K562 (cell line): ENCODE measurements at regions not wholly inside any gene's neighbourhood (a gene's known extent, or its start where the extent isn't known, plus 50 kb on each side); places are given as distances from the start of the nearest gene placed in this dataset.

Experiments
- ATAC-seq: fragments of 200-7000 bp; cut with Tn5 transposase; 3 replicates; pipeline ENCODE4 v1.9.1; 2020; ENCODE audit warnings: moderate library complexity
- BruUV-seq: library from RNA; stranded (reverse); fragments of 400-500 nt; replicated peaks from 2 replicates; lab custom pipeline; 2021; lab: Mats Ljungman, UMichigan
- CTCF ChIA-PET: fragments of 300-600 bp; formaldehyde crosslinking; extraction: SDS; loops from one replicate; lab custom pipeline; 2021; ENCODE audit warnings: low intra/inter-chr PET ratio; lab: Yijun Ruan, JAX
- POLR2A ChIA-PET: fragments of 300-600, 350-650 bp; sonication (Branson Sonifier 250); formaldehyde crosslinking; extraction: SDS; loops from one replicate; lab custom pipeline; 2021; ENCODE audit warnings: antibody characterized with exemption, inconsistent platforms; lab: Yijun Ruan, JAX
- DNase-seq, 4 experiments: peaks; one replicate each; pipeline versions ENCODE4 v3.0.0 to v3.0.0-alpha.2; 2011 to 2018; ENCODE audit warnings: low spot score in 3 of 4, mixed read lengths in 3 of 4; ENCODE audit errors: extremely low read depth in 1 of 4
- FAIRE-seq: peaks from 2 replicates; lab custom pipeline; 2011; peaks lifted over from hg19 to GRCh38; lab: Jason Lieb, UNC
- H2AFZ ChIP-seq: 2 replicates; pipeline ENCODE4 v1.6.0; 2011; ENCODE audit warnings: low read depth, low read length, control low read depth, inconsistent platforms
- H3K27ac ChIP-seq: fragments of 200-600 bp; 3 replicates; pipeline ENCODE4 v1.8.0; 2011; ENCODE audit warnings: low read depth, mild to moderate bottlenecking, control low read depth, inconsistent platforms, low read length, moderate library complexity, mixed read lengths; ENCODE audit errors: extremely low read depth
- H3K27me3 ChIP-seq, 2 experiments: fragments of 300-600 bp in 1 of 2; 2 replicates in 1 of 2; 3 replicates in 1 of 2; pipeline versions ENCODE4 v1.6.0 to v1.8.0; 2011; ENCODE audit warnings: inconsistent platforms in 2 of 2, low read length in 2 of 2, mild to moderate bottlenecking in 1 of 2, mixed read lengths in 1 of 2, moderate library complexity in 1 of 2; ENCODE audit not compliant: control insufficient read depth in 2 of 2, insufficient read depth in 2 of 2
- H3K36me3 ChIP-seq: fragments of 300-600 bp; 3 replicates; pipeline ENCODE4 v1.8.0; 2011; ENCODE audit warnings: mild to moderate bottlenecking, low read length, inconsistent platforms; ENCODE audit not compliant: control insufficient read depth, insufficient read depth
- H3K4me1 ChIP-seq, 2 experiments: fragments of 200-600 bp in 1 of 2; replicated peaks in 1 of 2; 2 replicates in 1 of 2; 3 replicates in 1 of 2; pipeline versions ENCODE4 v1.5.1 to v1.8.0; 2011; ENCODE audit warnings: inconsistent platforms in 2 of 2, low read length in 2 of 2, mild to moderate bottlenecking in 1 of 2, mixed read lengths in 1 of 2, moderate library complexity in 1 of 2; ENCODE audit not compliant: control insufficient read depth in 2 of 2, insufficient read depth in 2 of 2
- H3K4me2 ChIP-seq: 2 replicates; pipeline ENCODE4 v1.6.1; 2011; ENCODE audit warnings: low read length, control low read depth, inconsistent platforms, mixed read lengths; ENCODE audit not compliant: insufficient read depth
- H3K4me3 ChIP-seq: fragments of 200-600 bp; sonication (generic), shearing (Covaris generic); 2 replicates; pipeline ENCODE4 v1.5.1; 2016; ENCODE audit warnings: control low read depth, inconsistent platforms
- H3K79me2 ChIP-seq: fragments of 200-600 bp; 3 replicates; pipeline ENCODE4 v1.8.0; 2011; ENCODE audit warnings: low read length, inconsistent platforms; ENCODE audit not compliant: control insufficient read depth, insufficient read depth
- H3K9ac ChIP-seq, 2 experiments: 2 replicates each; pipeline versions ENCODE4 v1.6.0 to v1.6.1; 2011; ENCODE audit warnings: low read depth in 2 of 2, low read length in 2 of 2, control low read depth in 1 of 2, inconsistent platforms in 1 of 2, mild to moderate bottlenecking in 1 of 2, mixed read lengths in 1 of 2; ENCODE audit not compliant: insufficient read depth in 1 of 2
- H3K9me1 ChIP-seq: one replicate; pipeline ENCODE4 v1.6.0; 2011; ENCODE audit warnings: inconsistent platforms, mild to moderate bottlenecking, low read length, moderate library complexity; ENCODE audit not compliant: control insufficient read depth, insufficient read depth
- H3K9me3 ChIP-seq: replicated peaks from 2 replicates; pipeline ENCODE4 v1.5.1; 2011; ENCODE audit warnings: low read depth, low read length, inconsistent platforms; ENCODE audit not compliant: control insufficient read depth, insufficient read depth
- H4K20me1 ChIP-seq: replicated peaks from 2 replicates; pipeline ENCODE4 v1.6.1; 2011; ENCODE audit warnings: low read length, inconsistent platforms, mixed read lengths; ENCODE audit not compliant: control insufficient read depth, insufficient read depth
- CTCFL ChIP-seq: IDR thresholded peaks from 2 replicates; pipeline ENCODE4 v1.6.1; 2011; ENCODE audit warnings: borderline replicate concordance, low read depth, mild to moderate bottlenecking, moderate library complexity, low read length; ENCODE audit not compliant: insufficient read depth, poor library complexity, severe bottlenecking
- ETV1 ChIP-seq: fragments of 450-650 bp; conservative IDR thresholded peaks from 2 replicates; pipeline ENCODE4 v1.6.1; 2016; ENCODE audit warnings: missing genetic modification characterization, control low read depth, low read depth, missing compliant biosample characterization
- KDM2B ChIP-seq: fragments of 250-450 bp; sonication (Bioruptor Pico); IDR thresholded peaks from 2 replicates; pipeline ENCODE4 v1.8.0; 2021; ENCODE audit warnings: mild to moderate bottlenecking, moderate library complexity
- NCOA1 ChIP-seq: fragments of 450-650 bp; IDR thresholded peaks from 2 replicates; pipeline ENCODE4 v1.6.1; 2016; ENCODE audit warnings: low read depth
- NR2C2 ChIP-seq, 2 experiments: fragments of 200-800 bp in 1 of 2; sonication (Bioruptor generic) in 1 of 2; sonication (generic) in 1 of 2; formaldehyde crosslinking in 1 of 2; IDR thresholded peaks; 2 replicates each; pipeline versions ENCODE4 v1.6.1 to v1.8.0; 2016 to 2022; ENCODE audit warnings: mild to moderate bottlenecking in 1 of 2, missing compliant biosample characterization in 1 of 2, missing genetic modification characterization in 1 of 2, missing genetic modification reagents in 1 of 2
- SP1 ChIP-seq: sonication (generic); formaldehyde crosslinking; IDR thresholded peaks from 2 replicates; pipeline ENCODE4 v1.8.1; 2022; ENCODE audit warnings: mild to moderate bottlenecking, missing genetic modification reagents
- TEAD1 ChIP-seq, 2 experiments: fragments of 450-650 bp in 1 of 2; sonication (generic) in 1 of 2; formaldehyde crosslinking; IDR thresholded peaks; 2 replicates each; pipeline versions ENCODE4 v1.4.0 to v1.8.0; 2020 to 2022; ENCODE audit warnings: mild to moderate bottlenecking in 2 of 2, missing genetic modification reagents in 1 of 2
- TFE3 ChIP-seq: fragments of 450-650 bp; formaldehyde crosslinking; IDR thresholded peaks from 2 replicates; pipeline ENCODE4 v1.4.0; 2020; ENCODE audit warnings: mild to moderate bottlenecking, mixed read lengths
- ZNF253 ChIP-seq: fragments of 250-450 bp; sonication (Bioruptor Pico); conservative IDR thresholded peaks from 2 replicates; pipeline ENCODE4 v1.6.1; 2021; ENCODE audit warnings: mild to moderate bottlenecking
- in situ Hi-C: fragments of 300-500 bp; cut with MboI; formaldehyde crosslinking; loops from 4 replicates; pipeline ENCODE4 v1.15.0; 2018; ENCODE audit warnings: inconsistent platforms, mixed read lengths
- intact Hi-C: fragments of 100-400 bp; cut with micrococcal nuclease; formaldehyde crosslinking; loops from 2 replicates; pipeline ENCODE4 v1.14.2; 2022
- TF ChIP-seq, protein P1 (sequence below): sonication (generic); formaldehyde crosslinking; IDR thresholded peaks from 2 replicates; pipeline ENCODE4 v1.8.0; 2022; ENCODE audit warnings: missing genetic modification reagents, mild to moderate bottlenecking, borderline replicate concordance

DNA sequence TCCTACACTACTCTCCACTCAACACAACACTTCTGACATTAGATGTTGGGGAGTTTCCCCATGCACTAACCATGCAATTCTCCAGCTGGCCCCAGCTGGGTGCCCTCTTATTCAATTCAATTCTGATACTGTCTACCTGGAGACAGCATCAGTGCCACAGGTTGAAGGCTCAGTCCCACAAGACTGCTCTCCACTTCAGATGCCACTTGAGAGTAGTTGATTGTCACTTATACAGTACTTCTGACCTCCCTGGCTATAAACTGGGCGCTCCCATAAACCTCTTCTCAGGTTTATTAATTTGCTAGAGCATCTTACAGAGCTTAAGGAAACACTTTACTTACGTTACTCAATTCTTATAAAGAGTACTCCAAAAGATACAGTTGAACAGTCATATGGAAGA, 442.3 kb downstream of the LRRIQ3 start (continued):
- no peak for TF ChIP-seq CTCFL
- TF ChIP-seq KDM2B (CRISPR knock-in tag) = no peak
- TF ChIP-seq NCOA1 = no peak
- no peak for TF ChIP-seq ETV1 (tag)
- no peak for TF ChIP-seq TEAD1 (CRISPR knock-in tag; IDR thresholded peaks at IDR 0.05)

DNA sequence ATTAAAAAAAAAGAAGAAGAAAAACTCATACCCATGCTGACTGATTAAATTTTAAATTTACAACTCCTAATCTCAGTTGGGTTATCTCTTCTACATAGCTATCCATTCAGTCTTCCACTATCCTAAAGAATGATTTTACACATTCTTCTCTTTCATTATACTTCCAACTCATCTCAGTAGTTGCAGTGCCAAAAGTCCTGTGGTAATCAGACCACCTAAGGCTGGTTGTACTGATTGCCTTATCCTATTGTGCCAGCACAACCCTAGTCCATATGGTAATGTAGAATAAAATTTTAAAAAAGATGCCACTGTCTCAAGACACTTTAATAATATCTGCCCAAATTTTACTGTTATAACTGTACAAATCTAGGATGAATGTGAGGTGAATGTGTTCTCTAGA, 448.0 kb downstream of the LRRIQ3 start:
- no peaks in the 10 kb centered on the region for H3K9me3 ChIP-seq
- ATAC-seq (no peak), DNase-seq (no peak), FAIRE-seq (no peak)
- in situ Hi-C loops = no loop called here
- intact Hi-C loops = no loop called here
- ChIA-PET POLR2A (no interaction called here), CTCF (no interaction called here)
- no peaks in the 10 kb centered on the region for H3K36me3 ChIP-seq
- H3K27ac ChIP-seq = no peak overlapping the region
- BruUV-seq = no TSS peak
- no peak overlapping the region for H2AFZ ChIP-seq
- no peaks in the 10 kb centered on the region for H3K9me1 ChIP-seq
- no peaks in the 10 kb centered on the region for H3K27me3 ChIP-seq
- no peak overlapping the region for H3K4me2 ChIP-seq
- no peak overlapping the region for H3K9ac ChIP-seq
- H3K4me1 ChIP-seq = no peaks in the 10 kb centered on the region
- H4K20me1 ChIP-seq = no peaks in the 10 kb centered on the region
- H3K79me2 ChIP-seq = no peaks in the 10 kb centered on the region
- TF ChIP-seq, protein P1, sequence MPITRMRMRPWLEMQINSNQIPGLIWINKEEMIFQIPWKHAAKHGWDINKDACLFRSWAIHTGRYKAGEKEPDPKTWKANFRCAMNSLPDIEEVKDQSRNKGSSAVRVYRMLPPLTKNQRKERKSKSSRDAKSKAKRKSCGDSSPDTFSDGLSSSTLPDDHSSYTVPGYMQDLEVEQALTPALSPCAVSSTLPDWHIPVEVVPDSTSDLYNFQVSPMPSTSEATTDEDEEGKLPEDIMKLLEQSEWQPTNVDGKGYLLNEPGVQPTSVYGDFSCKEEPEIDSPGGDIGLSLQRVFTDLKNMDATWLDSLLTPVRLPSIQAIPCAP (CRISPR knock-in tag) = no peak
- TF ChIP-seq SP1 (CRISPR knock-in tag) (no peak), TFE3 (CRISPR knock-in tag) (no peak), NR2C2 (CRISPR knock-in tag; IDR thresholded peaks at IDR 0.05) (no peak), NR2C2 (tag; IDR thresholded peaks at IDR 0.05) (no peak), ZNF253 (no peak)
- H3K4me3 ChIP-seq = no peak overlapping the region
